H9 (cell line): ENCODE measurements at regions not wholly inside any gene's neighbourhood (a gene's known extent, or its start where the extent isn't known, plus 50 kb on each side); places are given as distances from the start of the nearest gene placed in this dataset.

Experiments
- DNase-seq: peaks from one replicate; pipeline ENCODE4 v3.0.0-alpha.2; 2017
- H2AFZ ChIP-seq: one replicate; pipeline ENCODE4 v1.6.1; 2013; ENCODE audit warnings: mild to moderate bottlenecking, low read length, control low read depth, moderate library complexity
- H2AK5ac ChIP-seq: 2 replicates; pipeline ENCODE4 v1.6.1; 2013; ENCODE audit warnings: low read length, control low read depth, mixed read lengths; ENCODE audit not compliant: insufficient read length
- H2BK120ac ChIP-seq: one replicate; pipeline ENCODE4 v1.6.1; 2013; ENCODE audit warnings: low read depth, mild to moderate bottlenecking, low read length, control low read depth, inconsistent platforms; ENCODE audit not compliant: poor library complexity, severe bottlenecking
- H2BK12ac ChIP-seq: 2 replicates; pipeline ENCODE4 v1.6.1; 2013; ENCODE audit warnings: low read length, control low read depth, mixed read lengths, low read depth; ENCODE audit not compliant: insufficient read length
- H2BK15ac ChIP-seq: 2 replicates; pipeline ENCODE4 v1.6.1; 2013; ENCODE audit warnings: low read depth, low read length, control low read depth
- H2BK20ac ChIP-seq: one replicate; pipeline ENCODE4 v1.6.1; 2013; ENCODE audit warnings: low read depth, mild to moderate bottlenecking, low read length, control low read depth, inconsistent platforms; ENCODE audit not compliant: poor library complexity, severe bottlenecking
- H2BK5ac ChIP-seq: 2 replicates; pipeline ENCODE4 v1.6.1; 2013; ENCODE audit warnings: low read length, control low read depth, mixed read lengths; ENCODE audit not compliant: insufficient read length
- H3K14ac ChIP-seq: 2 replicates; pipeline ENCODE4 v1.6.1; 2013; ENCODE audit warnings: low read length, control low read depth; ENCODE audit not compliant: insufficient read depth
- H3K18ac ChIP-seq: 2 replicates; pipeline ENCODE4 v1.6.1; 2013; ENCODE audit warnings: low read depth, mild to moderate bottlenecking, mixed read lengths, low read length, control low read depth; ENCODE audit not compliant: insufficient read length
- H3K23ac ChIP-seq: 2 replicates; pipeline ENCODE4 v1.6.1; 2013; ENCODE audit warnings: low read length, control low read depth, mixed read lengths, low read depth; ENCODE audit not compliant: insufficient read length
- H3K23me2 ChIP-seq: 2 replicates; pipeline ENCODE4 v1.6.1; 2013; ENCODE audit warnings: low read depth, mild to moderate bottlenecking, mixed read lengths, low read length, control low read depth; ENCODE audit not compliant: insufficient read length, poor library complexity, severe bottlenecking
- H3K27ac ChIP-seq: 2 replicates; pipeline ENCODE4 v1.5.1; 2013; ENCODE audit warnings: low read length, control low read depth, mixed read lengths, low read depth; ENCODE audit not compliant: insufficient read length
- H3K27me3 ChIP-seq: 2 replicates; pipeline ENCODE4 v1.6.1; 2013; ENCODE audit warnings: low read length, control low read depth, inconsistent platforms; ENCODE audit not compliant: insufficient read depth
- H3K4ac ChIP-seq: 2 replicates; pipeline ENCODE4 v1.6.1; 2013; ENCODE audit warnings: low read depth, mild to moderate bottlenecking, control low read depth, inconsistent platforms, low read length, moderate library complexity
- H3K4me1 ChIP-seq: 2 replicates; pipeline ENCODE4 v1.6.1; 2013; ENCODE audit warnings: low read length, control low read depth, inconsistent platforms; ENCODE audit not compliant: insufficient read depth
- H3K4me2 ChIP-seq: 2 replicates; pipeline ENCODE4 v1.6.1; 2013; ENCODE audit warnings: low read length, control low read depth, mixed read lengths; ENCODE audit not compliant: insufficient read length, insufficient read depth
- H3K56ac ChIP-seq: 2 replicates; pipeline ENCODE4 v1.6.1; 2013; ENCODE audit warnings: low read depth, mild to moderate bottlenecking, mixed read lengths, low read length, control low read depth; ENCODE audit not compliant: insufficient read length
- H3K79me1 ChIP-seq: 2 replicates; pipeline ENCODE4 v1.6.1; 2013; ENCODE audit warnings: low read depth, mild to moderate bottlenecking, moderate library complexity, low read length, control low read depth, inconsistent platforms; ENCODE audit not compliant: insufficient read depth, poor library complexity, severe bottlenecking
- H3K79me2 ChIP-seq: 2 replicates; pipeline ENCODE4 v1.6.1; 2013; ENCODE audit warnings: low read length, control low read depth, inconsistent platforms; ENCODE audit not compliant: insufficient read depth
- H3K9ac ChIP-seq: 2 replicates; pipeline ENCODE4 v1.6.1; 2013; ENCODE audit warnings: low read length, control low read depth, mixed read lengths; ENCODE audit not compliant: insufficient read length; ENCODE audit errors: extremely low read depth
- H3K9me3 ChIP-seq: one replicate; pipeline ENCODE4 v1.6.1; 2013; ENCODE audit warnings: low read depth, low read length, inconsistent platforms; ENCODE audit not compliant: control insufficient read depth
- H3T11ph ChIP-seq: one replicate; pipeline ENCODE4 v1.6.1; 2013; ENCODE audit warnings: mild to moderate bottlenecking, low read length, control low read depth, inconsistent platforms
- H4K20me1 ChIP-seq: one replicate; pipeline ENCODE4 v1.6.1; 2013; ENCODE audit not compliant: control insufficient read depth, insufficient read length, insufficient read depth
- H4K5ac ChIP-seq: 2 replicates; pipeline ENCODE4 v1.6.1; 2013; ENCODE audit warnings: low read depth, mild to moderate bottlenecking, mixed read lengths, low read length, control low read depth; ENCODE audit not compliant: insufficient read length
- H4K8ac ChIP-seq: replicated peaks from 2 replicates; pipeline ENCODE4 v1.6.1; 2013; ENCODE audit warnings: low read length, control low read depth, mixed read lengths, low read depth; ENCODE audit not compliant: insufficient read length
- H4K91ac ChIP-seq: 2 replicates; pipeline ENCODE4 v1.6.1; 2013; ENCODE audit warnings: low read depth, mild to moderate bottlenecking, moderate library complexity, mixed read lengths, low read length, control low read depth; ENCODE audit not compliant: insufficient read length
- H3K27ac Mint-ChIP-seq, 3 experiments: 2 replicates in 2 of 3; 3 replicates in 1 of 3; pipeline ENCODE4 v1.8.0; 2020 to 2021; ENCODE audit warnings: mixed read lengths in 3 of 3, mild to moderate bottlenecking in 1 of 3, moderate library complexity in 1 of 3
- H3K27me3 Mint-ChIP-seq: 2 replicates; pipeline ENCODE4 v1.8.0; 2021; ENCODE audit warnings: low read depth, mild to moderate bottlenecking, moderate library complexity, mixed read lengths
- H3K36me3 Mint-ChIP-seq, 3 experiments: 2 replicates in 2 of 3; 3 replicates in 1 of 3; pipeline ENCODE4 v1.8.0; 2020 to 2021; ENCODE audit warnings: low read depth in 3 of 3, mixed read lengths in 3 of 3; ENCODE audit not compliant: insufficient read depth in 1 of 3
- H3K4me1 Mint-ChIP-seq, 2 experiments: 2 replicates each; pipeline ENCODE4 v1.8.0; 2020; ENCODE audit warnings: mixed read lengths in 2 of 2
- H3K4me3 Mint-ChIP-seq, 2 experiments: 2 replicates in 1 of 2; 3 replicates in 1 of 2; pipeline ENCODE4 v1.8.0; 2020 to 2021; ENCODE audit warnings: mild to moderate bottlenecking in 2 of 2, mixed read lengths in 2 of 2, moderate library complexity in 1 of 2
- H3K9me3 Mint-ChIP-seq, 2 experiments: 2 replicates in 1 of 2; 3 replicates in 1 of 2; pipeline ENCODE4 v1.8.0; 2020; ENCODE audit warnings: mild to moderate bottlenecking in 2 of 2, mixed read lengths in 2 of 2, moderate library complexity in 1 of 2
- WGBS: extraction: QIAGEN DNeasy Blood & Tissue Kit; methylation state at CpG from one replicate; pipeline ENCODE4 v1.1.7; 2013; ENCODE audit warnings: missing lambda C conversion rate, low lambda C conversion rate, mixed read lengths; ENCODE audit not compliant: insufficient read length; ENCODE audit errors: extremely low coverage; 5-methylcytosine and 5-hydroxymethylcytosine counted together
- TF ChIP-seq, protein P1 (sequence below): fragments of 200-600 bp; sonication (generic); conservative IDR thresholded peaks from 3 replicates; pipeline ENCODE4 v1.8.0; 2021; ENCODE audit warnings: antibody characterized with exemption, mild to moderate bottlenecking

DNA sequence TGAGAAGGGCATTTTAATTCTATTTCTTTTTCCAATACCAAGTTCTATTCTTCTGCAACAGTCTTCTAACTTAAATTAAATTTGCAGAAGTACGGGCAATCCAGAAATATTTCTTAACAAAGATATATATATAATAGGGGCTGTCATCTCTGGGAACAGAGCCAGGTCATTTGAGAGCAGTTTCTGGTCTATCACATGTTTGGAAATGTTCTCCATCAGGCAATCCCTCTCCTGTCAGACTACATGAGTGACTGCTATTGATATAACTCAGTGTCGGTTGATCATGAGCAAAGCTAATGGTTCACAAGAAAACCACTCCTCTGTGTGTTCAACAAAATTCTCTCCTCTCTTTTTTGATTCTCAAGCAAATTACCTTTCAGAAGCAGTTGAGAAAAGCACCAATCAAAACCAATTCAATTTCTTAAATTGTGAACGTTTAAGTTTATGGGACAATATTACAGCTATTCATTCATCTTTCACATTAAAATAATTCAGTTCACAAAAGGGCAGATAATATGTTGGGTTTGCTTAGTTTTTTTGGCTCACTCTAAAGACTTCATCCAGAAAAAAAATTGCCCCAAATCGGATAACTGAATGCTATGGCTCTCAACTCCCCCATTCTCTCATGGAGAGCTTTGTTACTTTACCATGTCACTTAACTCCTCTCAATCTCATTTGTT is 152.9 kb upstream of the TGFBR2 start:
- no peak overlapping the region for H3K56ac ChIP-seq
- no peak for DNase-seq
- no peak overlapping the region for H2AFZ ChIP-seq
- H2BK15ac ChIP-seq = no peak overlapping the region
- no peak overlapping the region for H2BK5ac ChIP-seq
- peaks cover 4 to 10% of the 10 kb centered on the region in 2 experiments; a peak in 2 of 5 replicates for H3K9me3 Mint-ChIP-seq
- no peak overlapping the region for H4K5ac ChIP-seq
- no peak overlapping the region for H3K14ac ChIP-seq
- H3K4me1 Mint-ChIP-seq = peaks cover 0 to 3% of the 10 kb centered on the region in 2 experiments; a peak in 1 of 4 replicates
- H3K18ac ChIP-seq = no peak overlapping the region
- H3K79me1 ChIP-seq = no peaks in the 10 kb centered on the region
- H4K20me1 ChIP-seq = no peaks in the 10 kb centered on the region
- H3K4ac ChIP-seq = no peak overlapping the region
- no peak overlapping the region for H3K4me3 Mint-ChIP-seq
- H3K27ac ChIP-seq = no peak overlapping the region
- no peak overlapping the region for H3K27ac Mint-ChIP-seq
- no peak overlapping the region for H3K23ac ChIP-seq
- no CpG with 5 or more reads among the region's 4 CpGs for WGBS
- H3K36me3 Mint-ChIP-seq = peaks cover 0 to 7% (median 3%) of the 10 kb centered on the region in 3 experiments; a peak in 4 of 7 replicates
- H2BK12ac ChIP-seq = no peak overlapping the region
- no peak overlapping the region for H2AK5ac ChIP-seq
- no peaks in the 10 kb centered on the region for H3K79me2 ChIP-seq
- no peaks in the 10 kb centered on the region for H3K27me3 ChIP-seq
- H4K91ac ChIP-seq = no peak overlapping the region
- no peak overlapping the region for H3K4me2 ChIP-seq
- no peak overlapping the region for H3T11ph ChIP-seq
- H2BK20ac ChIP-seq = no peak overlapping the region
- TF ChIP-seq, protein P1, sequence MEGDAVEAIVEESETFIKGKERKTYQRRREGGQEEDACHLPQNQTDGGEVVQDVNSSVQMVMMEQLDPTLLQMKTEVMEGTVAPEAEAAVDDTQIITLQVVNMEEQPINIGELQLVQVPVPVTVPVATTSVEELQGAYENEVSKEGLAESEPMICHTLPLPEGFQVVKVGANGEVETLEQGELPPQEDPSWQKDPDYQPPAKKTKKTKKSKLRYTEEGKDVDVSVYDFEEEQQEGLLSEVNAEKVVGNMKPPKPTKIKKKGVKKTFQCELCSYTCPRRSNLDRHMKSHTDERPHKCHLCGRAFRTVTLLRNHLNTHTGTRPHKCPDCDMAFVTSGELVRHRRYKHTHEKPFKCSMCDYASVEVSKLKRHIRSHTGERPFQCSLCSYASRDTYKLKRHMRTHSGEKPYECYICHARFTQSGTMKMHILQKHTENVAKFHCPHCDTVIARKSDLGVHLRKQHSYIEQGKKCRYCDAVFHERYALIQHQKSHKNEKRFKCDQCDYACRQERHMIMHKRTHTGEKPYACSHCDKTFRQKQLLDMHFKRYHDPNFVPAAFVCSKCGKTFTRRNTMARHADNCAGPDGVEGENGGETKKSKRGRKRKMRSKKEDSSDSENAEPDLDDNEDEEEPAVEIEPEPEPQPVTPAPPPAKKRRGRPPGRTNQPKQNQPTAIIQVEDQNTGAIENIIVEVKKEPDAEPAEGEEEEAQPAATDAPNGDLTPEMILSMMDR = no peak
- H4K8ac ChIP-seq = no peak overlapping the region
- H3K4me1 ChIP-seq = no peaks in the 10 kb centered on the region
- H3K9me3 ChIP-seq = no peaks in the 10 kb centered on the region
- no peak overlapping the region for H3K9ac ChIP-seq
- no peaks in the 10 kb centered on the region for H3K27me3 Mint-ChIP-seq
- no peaks in the 10 kb centered on the region for H3K23me2 ChIP-seq
- H2BK120ac ChIP-seq = no peak overlapping the region
